ENCODE measurements at regions not wholly inside any gene's neighbourhood (a gene's known extent, or its start where the extent isn't known, plus 50 kb on each side); places are given as distances from the start of the nearest gene placed in this dataset.
"Not testable (repeated sequence)": the region's sequence is repeated elsewhere in the genome, so short reads cannot be mapped to it uniquely, and the experiment has no call there.

DNA sequence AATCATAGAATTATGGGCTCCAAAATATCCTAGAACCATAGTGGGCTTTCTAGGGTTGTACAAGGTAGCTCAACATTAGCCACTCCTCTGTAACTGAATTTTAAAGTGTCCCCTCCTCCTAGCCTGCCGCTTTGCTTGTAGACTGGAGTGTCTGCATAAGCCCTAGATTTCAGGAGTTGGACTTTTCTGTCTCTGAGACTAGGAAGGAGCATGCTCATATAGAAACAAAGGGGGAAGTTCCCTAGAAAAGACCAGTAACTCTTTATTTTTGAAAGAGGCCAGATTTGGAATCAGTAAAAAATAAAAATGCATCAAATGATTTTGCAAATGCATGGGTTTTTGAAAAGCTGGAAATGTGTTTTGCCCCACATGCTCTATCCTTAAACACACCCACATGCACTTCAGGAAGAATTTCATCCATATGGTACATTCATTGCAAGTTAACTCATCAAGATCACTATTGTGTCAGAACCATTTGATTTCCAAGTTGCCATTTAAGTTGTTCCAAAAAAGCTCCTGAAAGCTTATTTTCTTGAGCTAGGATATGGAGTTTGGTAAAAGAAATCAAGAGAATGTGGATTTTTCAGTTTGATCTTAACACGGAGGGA is 121.0 kb upstream of the NR3C1 start:
- H3K27me3 ChIP-seq (ENCODE audit: insufficient read depth, low read length, poor library complexity): no peaks in the 10 kb centered on the region
- no peak overlapping the region for H3K23ac ChIP-seq (ENCODE audit: low read length)
- H3K79me2 ChIP-seq (ENCODE audit: control insufficient read depth, insufficient read depth, low read length): no peaks in the 10 kb centered on the region
- H2BK15ac ChIP-seq (replicated peaks; ENCODE audit: low read depth): no peak overlapping the region
- H4K5ac ChIP-seq (ENCODE audit: low read length): no peak overlapping the region
- no peaks in the 10 kb centered on the region for H3K4me1 ChIP-seq (ENCODE audit: control insufficient read depth, low read depth, low read length)
- no peak overlapping the region for H2AK5ac ChIP-seq (ENCODE audit: low read length)
- H3K79me1 ChIP-seq (ENCODE audit: low read length): no peaks in the 10 kb centered on the region
- H4K8ac ChIP-seq (ENCODE audit: low read depth, low read length): no peak overlapping the region
- DNase-seq: no peak
- H3K9ac ChIP-seq (ENCODE audit: low read length): no peak overlapping the region
- no peak overlapping the region for H3K4me3 ChIP-seq (ENCODE audit: low read length)
- no peak overlapping the region for H3K4ac ChIP-seq (ENCODE audit: low read depth, low read length)
- H3K4me2 ChIP-seq (ENCODE audit: low read length): no peak overlapping the region
- no peak overlapping the region for H2BK120ac ChIP-seq (ENCODE audit: low read depth, low read length)
- WGBS (ENCODE audit: extremely low coverage, insufficient coverage, low lambda C conversion rate): no CpG with 5 or more reads among the region's 2 CpGs
- no peak overlapping the region for H2BK5ac ChIP-seq (ENCODE audit: low read length)
- H3K27ac ChIP-seq (ENCODE audit: low read depth, low read length): no peak overlapping the region
- H3K36me3 ChIP-seq (ENCODE audit: control insufficient read depth, insufficient read depth, low read length): no peaks in the 10 kb centered on the region
- H3K56ac ChIP-seq (ENCODE audit: low read length): no peak overlapping the region
- no peak overlapping the region for H3K18ac ChIP-seq (ENCODE audit: low read length)

DNA sequence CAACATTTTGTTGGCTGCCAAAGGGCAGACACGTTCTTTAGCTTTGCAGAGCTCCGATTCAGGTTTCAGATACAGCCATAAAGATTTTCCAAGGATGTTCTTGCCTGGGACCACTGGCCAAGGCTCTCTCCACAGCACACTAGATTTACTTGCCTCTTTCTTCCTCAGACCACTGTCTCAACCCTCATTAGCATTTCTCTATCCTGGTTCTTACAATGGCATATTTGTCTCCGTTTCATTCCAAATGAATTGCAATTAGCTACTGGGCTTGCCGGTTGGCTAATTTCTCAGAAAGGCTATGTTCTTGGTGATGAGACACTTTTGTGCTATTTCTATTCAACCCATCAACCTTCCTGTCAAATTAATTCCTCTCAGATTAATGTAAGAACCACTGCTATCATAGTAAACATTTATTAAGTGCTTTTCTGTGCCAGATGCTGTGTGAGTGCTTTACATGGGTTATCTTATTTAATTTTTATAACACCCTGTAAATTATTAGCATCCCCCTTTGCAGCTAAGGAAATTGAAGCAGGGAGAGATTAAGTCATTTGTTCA is 118.4 kb upstream of the NR3C1 start:
- Histone ChIP-seq H3K4me1 (ENCODE audit: control insufficient read depth, low read depth, low read length) (no peaks in the 10 kb centered on the region), H3K56ac (ENCODE audit: low read length) (no peak overlapping the region), H3K4ac (ENCODE audit: low read depth, low read length) (no peak overlapping the region), H3K79me1 (ENCODE audit: low read length) (no peaks in the 10 kb centered on the region), H3K36me3 (ENCODE audit: control insufficient read depth, insufficient read depth, low read length) (no peaks in the 10 kb centered on the region), H4K5ac (ENCODE audit: low read length) (no peak overlapping the region), H2BK15ac (replicated peaks; ENCODE audit: low read depth) (no peak overlapping the region), H4K8ac (ENCODE audit: low read depth, low read length) (no peak overlapping the region), H3K4me2 (ENCODE audit: low read length) (no peak overlapping the region), H3K9ac (ENCODE audit: low read length) (no peak overlapping the region), H3K27me3 (ENCODE audit: insufficient read depth, low read length, poor library complexity) (no peaks in the 10 kb centered on the region), H3K18ac (ENCODE audit: low read length) (no peak overlapping the region), H3K27ac (ENCODE audit: low read depth, low read length) (no peak overlapping the region), H2BK120ac (ENCODE audit: low read depth, low read length) (no peak overlapping the region), H3K79me2 (ENCODE audit: control insufficient read depth, insufficient read depth, low read length) (no peaks in the 10 kb centered on the region), H3K23ac (ENCODE audit: low read length) (no peak overlapping the region), H2AK5ac (ENCODE audit: low read length) (no peak overlapping the region), H3K4me3 (ENCODE audit: low read length) (no peak overlapping the region), H2BK5ac (ENCODE audit: low read length) (no peak overlapping the region)
- DNase-seq: no peak
- WGBS (ENCODE audit: extremely low coverage, insufficient coverage, low lambda C conversion rate): no CpG with 5 or more reads among the region's 4 CpGs

DNA sequence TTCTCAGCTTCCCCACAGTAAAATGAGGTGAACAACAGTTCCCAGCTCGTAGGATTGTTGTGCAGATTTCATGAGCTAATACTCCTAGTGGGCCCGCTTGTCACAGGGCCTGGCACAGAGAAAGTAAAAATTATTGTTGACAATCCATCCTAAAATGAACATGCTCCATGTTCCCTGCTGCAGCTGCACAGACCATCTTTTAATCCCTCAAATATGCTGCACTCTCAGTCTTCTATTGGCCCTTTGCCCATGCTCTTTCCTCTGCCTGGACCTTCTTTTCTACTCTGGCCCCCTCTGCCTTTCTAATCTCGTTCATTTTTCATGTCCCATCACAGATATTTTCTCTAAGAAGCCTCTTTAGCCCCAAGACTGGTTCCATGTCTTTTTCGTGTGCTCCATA is 117.7 kb upstream of the NR3C1 start:
- H2BK5ac ChIP-seq (ENCODE audit: low read length): no peak overlapping the region
- no peak overlapping the region for H3K4me3 ChIP-seq (ENCODE audit: low read length)
- H3K9ac ChIP-seq (ENCODE audit: low read length): no peak overlapping the region
- no peak overlapping the region for H2AK5ac ChIP-seq (ENCODE audit: low read length)
- H3K79me1 ChIP-seq (ENCODE audit: low read length): no peaks in the 10 kb centered on the region
- H4K5ac ChIP-seq (ENCODE audit: low read length): no peak overlapping the region
- H3K4ac ChIP-seq (ENCODE audit: low read depth, low read length): no peak overlapping the region
- H3K56ac ChIP-seq (ENCODE audit: low read length): no peak overlapping the region
- H3K27ac ChIP-seq (ENCODE audit: low read depth, low read length): no peak overlapping the region
- no peak overlapping the region for H3K18ac ChIP-seq (ENCODE audit: low read length)
- no peaks in the 10 kb centered on the region for H3K4me1 ChIP-seq (ENCODE audit: control insufficient read depth, low read depth, low read length)
- no peak overlapping the region for H2BK15ac ChIP-seq (replicated peaks; ENCODE audit: low read depth)
- no peak overlapping the region for H2BK120ac ChIP-seq (ENCODE audit: low read depth, low read length)
- no peak overlapping the region for H3K23ac ChIP-seq (ENCODE audit: low read length)
- no peaks in the 10 kb centered on the region for H3K27me3 ChIP-seq (ENCODE audit: insufficient read depth, low read length, poor library complexity)
- H4K8ac ChIP-seq (ENCODE audit: low read depth, low read length): no peak overlapping the region
- no peak overlapping the region for H3K4me2 ChIP-seq (ENCODE audit: low read length)
- H3K79me2 ChIP-seq (ENCODE audit: control insufficient read depth, insufficient read depth, low read length): no peaks in the 10 kb centered on the region
- H3K36me3 ChIP-seq (ENCODE audit: control insufficient read depth, insufficient read depth, low read length): no peaks in the 10 kb centered on the region
- no peak for DNase-seq
- WGBS (ENCODE audit: extremely low coverage, insufficient coverage, low lambda C conversion rate): no CpG with 5 or more reads among the region's 4 CpGs

DNA sequence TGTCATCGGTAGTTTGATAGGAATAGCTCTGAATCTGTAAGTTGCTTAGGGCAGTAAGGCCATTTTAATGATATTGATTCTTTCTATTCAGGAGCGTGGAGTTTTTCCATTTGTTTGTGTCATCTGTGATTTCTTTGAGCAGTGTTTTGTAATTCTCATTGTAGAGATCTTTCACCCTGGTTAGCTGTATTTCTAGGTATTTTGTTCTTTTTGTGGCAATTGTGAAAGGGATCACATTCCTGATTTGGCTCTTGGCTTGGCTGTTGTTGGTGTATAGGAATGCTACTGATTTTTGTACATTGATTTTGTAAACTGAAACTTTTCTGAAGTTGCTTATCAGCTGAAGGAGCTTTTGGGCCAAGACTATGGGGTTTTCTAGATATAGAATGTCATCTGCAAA is 115.7 kb upstream of the NR3C1 start:
- not testable (repeated sequence) for H2AK5ac ChIP-seq (ENCODE audit: low read length); H3K9ac ChIP-seq (ENCODE audit: low read length); H3K79me1 ChIP-seq (ENCODE audit: low read length); DNase-seq; H2BK120ac ChIP-seq (ENCODE audit: low read depth, low read length); H3K36me3 ChIP-seq (ENCODE audit: control insufficient read depth, insufficient read depth, low read length); H3K4me3 ChIP-seq (ENCODE audit: low read length); H3K4me2 ChIP-seq (ENCODE audit: low read length); H3K27ac ChIP-seq (ENCODE audit: low read depth, low read length); H3K18ac ChIP-seq (ENCODE audit: low read length); H2BK5ac ChIP-seq (ENCODE audit: low read length); H3K79me2 ChIP-seq (ENCODE audit: control insufficient read depth, insufficient read depth, low read length); H3K27me3 ChIP-seq (ENCODE audit: insufficient read depth, low read length, poor library complexity); H3K4ac ChIP-seq (ENCODE audit: low read depth, low read length); H4K5ac ChIP-seq (ENCODE audit: low read length); H4K8ac ChIP-seq (ENCODE audit: low read depth, low read length); H3K23ac ChIP-seq (ENCODE audit: low read length); H2BK15ac ChIP-seq (replicated peaks; ENCODE audit: low read depth); H3K4me1 ChIP-seq (ENCODE audit: control insufficient read depth, low read depth, low read length); H3K56ac ChIP-seq (ENCODE audit: low read length)
- WGBS (ENCODE audit: extremely low coverage, insufficient coverage, low lambda C conversion rate): no CpG with 5 or more reads among the region's 2 CpGs

DNA sequence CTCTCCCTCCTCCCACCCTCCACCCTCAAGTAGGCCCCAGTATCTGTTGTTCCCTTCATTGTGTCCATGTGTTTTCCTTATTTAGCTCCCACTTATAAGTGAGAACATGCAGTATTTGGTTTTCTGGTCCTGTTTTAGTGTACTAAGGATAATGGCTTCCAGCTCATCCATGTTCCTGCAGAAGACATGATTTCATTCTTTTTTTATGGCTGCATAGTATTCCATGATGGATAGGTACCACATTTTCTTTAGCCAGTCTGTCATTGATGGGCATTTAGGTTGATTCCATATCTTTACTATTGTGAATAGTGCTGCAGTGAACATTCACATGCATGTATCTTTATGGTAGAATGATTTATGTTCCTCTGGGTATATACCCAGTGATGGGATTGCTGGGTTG is 114.3 kb upstream of the NR3C1 start:
- not testable (repeated sequence) for H3K18ac ChIP-seq (ENCODE audit: low read length); H3K79me2 ChIP-seq (ENCODE audit: control insufficient read depth, insufficient read depth, low read length); H4K5ac ChIP-seq (ENCODE audit: low read length); DNase-seq; H3K79me1 ChIP-seq (ENCODE audit: low read length); H3K23ac ChIP-seq (ENCODE audit: low read length); H2BK5ac ChIP-seq (ENCODE audit: low read length); H3K4me2 ChIP-seq (ENCODE audit: low read length); H3K36me3 ChIP-seq (ENCODE audit: control insufficient read depth, insufficient read depth, low read length); H2BK15ac ChIP-seq (replicated peaks; ENCODE audit: low read depth); H3K9ac ChIP-seq (ENCODE audit: low read length); H3K27me3 ChIP-seq (ENCODE audit: insufficient read depth, low read length, poor library complexity); H3K4ac ChIP-seq (ENCODE audit: low read depth, low read length); H3K27ac ChIP-seq (ENCODE audit: low read depth, low read length); H2BK120ac ChIP-seq (ENCODE audit: low read depth, low read length); H2AK5ac ChIP-seq (ENCODE audit: low read length); H3K4me1 ChIP-seq (ENCODE audit: control insufficient read depth, low read depth, low read length); H3K4me3 ChIP-seq (ENCODE audit: low read length); H4K8ac ChIP-seq (ENCODE audit: low read depth, low read length); H3K56ac ChIP-seq (ENCODE audit: low read length)

DNA sequence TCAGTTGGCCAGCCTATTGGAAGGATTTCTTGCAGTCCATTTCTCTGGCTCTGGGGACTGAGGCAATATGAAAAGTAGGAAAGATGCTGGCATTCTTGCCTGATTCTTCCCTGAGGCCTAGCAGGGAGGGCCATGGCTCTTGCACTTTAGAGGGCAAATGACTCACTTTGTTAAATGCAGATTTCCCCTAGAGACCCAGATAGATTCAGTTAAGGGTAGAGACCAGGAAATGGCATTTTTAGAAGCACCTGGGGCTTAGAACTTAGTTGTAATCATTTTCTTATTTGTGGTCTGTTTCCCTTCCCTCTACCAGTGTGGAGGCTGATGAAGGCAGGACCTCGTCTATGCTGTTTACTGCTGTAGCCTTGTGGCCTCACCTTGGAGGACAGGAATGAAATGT is 112.8 kb upstream of the NR3C1 start:
- no CpG with 5 or more reads among the region's 1 CpG for WGBS (ENCODE audit: extremely low coverage, insufficient coverage, low lambda C conversion rate)

More for the DNA sequence above, 112.8 kb upstream of the NR3C1 start:
- H3K27me3 ChIP-seq (ENCODE audit: insufficient read depth, low read length, poor library complexity): no peaks in the 10 kb centered on the region
- H2AK5ac ChIP-seq (ENCODE audit: low read length): no peak overlapping the region
- no peak overlapping the region for H3K9ac ChIP-seq (ENCODE audit: low read length)
- no peaks in the 10 kb centered on the region for H3K36me3 ChIP-seq (ENCODE audit: control insufficient read depth, insufficient read depth, low read length)
- H3K18ac ChIP-seq (ENCODE audit: low read length): no peak overlapping the region
- no peak overlapping the region for H3K4me3 ChIP-seq (ENCODE audit: low read length)
- peak; percentile 13 for DNase-seq
- no peak overlapping the region for H2BK15ac ChIP-seq (replicated peaks; ENCODE audit: low read depth)
- no peaks in the 10 kb centered on the region for H3K79me1 ChIP-seq (ENCODE audit: low read length)
- H2BK120ac ChIP-seq (ENCODE audit: low read depth, low read length): no peak overlapping the region
- H3K4me2 ChIP-seq (ENCODE audit: low read length): no peak overlapping the region
- no peaks in the 10 kb centered on the region for H3K4me1 ChIP-seq (ENCODE audit: control insufficient read depth, low read depth, low read length)
- H3K4ac ChIP-seq (ENCODE audit: low read depth, low read length): no peak overlapping the region
- H3K27ac ChIP-seq (ENCODE audit: low read depth, low read length): no peak overlapping the region
- H2BK5ac ChIP-seq (ENCODE audit: low read length): no peak overlapping the region
- no peak overlapping the region for H3K23ac ChIP-seq (ENCODE audit: low read length)
- H3K56ac ChIP-seq (ENCODE audit: low read length): no peak overlapping the region
- no peak overlapping the region for H4K8ac ChIP-seq (ENCODE audit: low read depth, low read length)
- H4K5ac ChIP-seq (ENCODE audit: low read length): no peak overlapping the region
- no peaks in the 10 kb centered on the region for H3K79me2 ChIP-seq (ENCODE audit: control insufficient read depth, insufficient read depth, low read length)

Data from mesendoderm (in vitro differentiated cells).